ENCODE measurements at regions not wholly inside any gene's neighbourhood (a gene's known extent, or its start where the extent isn't known, plus 50 kb on each side); places are given as distances from the start of the nearest gene placed in this dataset.

GRCh38 chr5:172588380-172588779 is 52.7 kb upstream of the NEURL1B start:
- no peak for DNase-seq (ENCODE audit: extremely low spot score)
- CTCF ChIA-PET: interaction anchor here (1.2 to 1.4 kb wide), 2 partner anchors 9 to 11 kb away, joined by 3 to 4 read pairs; no protein-coding TSS in a partner anchor
- POLR2A ChIA-PET: no interaction called here
- TF ChIP-seq CTCF (IDR thresholded peaks at IDR 0.05; ENCODE audit: control extremely low read depth, extremely low read depth, low read depth, missing control alignments): no peak

- ChIA-PET CTCF (interaction anchor here (1.2 kb wide), 1 partner anchor 10 kb away, joined by 3 read pairs; no protein-coding TSS in a partner anchor), POLR2A (no interaction called here)
- no peak for DNase-seq (ENCODE audit: extremely low spot score)
- no peak for TF ChIP-seq CTCF (IDR thresholded peaks at IDR 0.05; ENCODE audit: control extremely low read depth, extremely low read depth, low read depth, missing control alignments)
Measured at GRCh38 chr5:172587061-172587405, 54.0 kb upstream of the NEURL1B start.

GRCh38 chr5:172586125-172587060 is 54.7 kb upstream of the NEURL1B start:
- ChIA-PET POLR2A (no interaction called here), CTCF (no interaction called here)
- TF ChIP-seq CTCF (IDR thresholded peaks at IDR 0.05; ENCODE audit: control extremely low read depth, extremely low read depth, low read depth, missing control alignments): no peak
- no peak for DNase-seq (ENCODE audit: extremely low spot score)

DNA sequence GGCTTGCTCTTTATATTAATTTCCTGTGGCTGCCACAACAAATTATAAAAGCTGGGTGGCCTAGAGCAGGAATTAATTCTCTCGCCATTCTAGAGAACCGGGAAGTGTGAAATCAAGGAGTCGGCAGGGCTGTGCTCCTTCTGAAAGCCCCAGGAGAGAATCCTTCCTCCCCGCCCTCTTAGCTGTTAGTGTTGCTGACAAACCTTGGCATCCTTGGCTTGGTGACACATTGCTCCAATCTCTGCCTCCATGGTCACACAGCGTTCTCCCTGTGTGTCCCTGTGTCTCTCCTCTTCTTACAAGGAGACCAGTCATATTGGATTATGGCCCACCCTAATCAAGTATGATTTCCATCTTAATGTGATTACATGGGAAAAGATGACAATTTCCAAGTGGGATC is 55.9 kb upstream of the NEURL1B start:
- no peak for DNase-seq (ENCODE audit: extremely low spot score)
- POLR2A ChIA-PET: no interaction called here
- TF ChIP-seq CTCF (IDR thresholded peaks at IDR 0.05; ENCODE audit: control extremely low read depth, extremely low read depth, low read depth, missing control alignments): no peak
- CTCF ChIA-PET: no interaction called here

DNA sequence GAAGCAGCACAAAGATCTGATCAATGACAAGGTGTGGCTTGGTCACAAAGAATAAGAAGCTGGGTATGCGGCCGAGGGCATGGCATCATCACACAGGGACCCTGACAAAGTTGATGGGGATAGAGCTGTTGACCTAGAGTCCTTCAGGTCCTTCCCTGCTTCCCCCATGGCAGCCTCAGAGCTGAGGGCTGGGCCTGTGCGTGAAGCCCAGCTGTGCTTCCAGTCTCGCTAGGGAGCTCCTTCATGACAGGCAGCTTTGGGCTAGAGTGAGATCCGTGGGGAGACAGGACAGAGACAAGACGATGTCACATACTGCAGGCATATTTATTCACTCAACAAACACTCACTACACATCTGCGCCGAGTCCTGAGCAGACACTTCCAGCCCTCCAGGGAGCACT is 56.4 kb upstream of the NEURL1B start:
- no peak for TF ChIP-seq CTCF (IDR thresholded peaks at IDR 0.05; ENCODE audit: control extremely low read depth, extremely low read depth, low read depth, missing control alignments)
- ChIA-PET POLR2A (no interaction called here), CTCF (no interaction called here)
- DNase-seq (ENCODE audit: extremely low spot score): no peak

GRCh38 chr5:172583931-172584511 is 57.0 kb upstream of the NEURL1B start:
- CTCF ChIA-PET: no interaction called here
- no peak for DNase-seq (ENCODE audit: extremely low spot score)
- POLR2A ChIA-PET: no interaction called here
- no peak for TF ChIP-seq CTCF (IDR thresholded peaks at IDR 0.05; ENCODE audit: control extremely low read depth, extremely low read depth, low read depth, missing control alignments)

All from GM10248 (cell line).